H1 (cell line): ENCODE measurements at regions not wholly inside any gene's neighbourhood (a gene's known extent, or its start where the extent isn't known, plus 50 kb on each side); places are given as distances from the start of the nearest gene placed in this dataset.

Source experiments
- CHD1 ChIP-seq: IDR thresholded peaks from 2 replicates; pipeline ENCODE4 v1.6.1; 2012; ENCODE audit warnings: low read depth, low read length, improper control_type of control experiment
- TF ChIP-seq, protein P1 (sequence below): IDR thresholded peaks from 2 replicates; pipeline ENCODE4 v1.6.1; 2011; ENCODE audit warnings: low read length, improper control_type of control experiment

DNA sequence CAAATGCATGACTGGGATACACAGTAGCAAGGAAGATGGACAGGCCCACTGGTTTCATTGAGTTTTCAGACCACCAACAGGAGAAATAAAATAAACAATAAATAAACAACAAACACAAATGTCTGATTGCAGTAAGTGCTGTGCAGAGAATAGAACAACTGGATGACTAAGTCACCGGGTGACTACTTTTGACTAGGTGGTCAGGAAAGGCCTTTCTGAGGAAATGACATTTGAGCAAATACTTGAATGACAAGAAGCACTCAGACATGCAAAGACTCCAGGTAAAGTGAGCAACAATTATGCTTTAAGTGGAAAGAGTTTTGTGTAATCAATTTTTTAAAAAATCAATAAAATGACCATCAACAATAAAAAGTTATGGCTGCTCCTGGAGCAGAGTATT, 137.7 kb downstream of the BTC start (continued):
- TF ChIP-seq, protein P1, sequence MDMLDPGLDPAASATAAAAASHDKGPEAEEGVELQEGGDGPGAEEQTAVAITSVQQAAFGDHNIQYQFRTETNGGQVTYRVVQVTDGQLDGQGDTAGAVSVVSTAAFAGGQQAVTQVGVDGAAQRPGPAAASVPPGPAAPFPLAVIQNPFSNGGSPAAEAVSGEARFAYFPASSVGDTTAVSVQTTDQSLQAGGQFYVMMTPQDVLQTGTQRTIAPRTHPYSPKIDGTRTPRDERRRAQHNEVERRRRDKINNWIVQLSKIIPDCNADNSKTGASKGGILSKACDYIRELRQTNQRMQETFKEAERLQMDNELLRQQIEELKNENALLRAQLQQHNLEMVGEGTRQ = no peak
- TF ChIP-seq CHD1 = no peak
